ENCODE measurements at regions not wholly inside any gene's neighbourhood (a gene's known extent, or its start where the extent isn't known, plus 50 kb on each side); places are given as distances from the start of the nearest gene placed in this dataset.

- Histone ChIP-seq H3K23ac (ENCODE audit: insufficient read length, low read depth, low read length) (no peak overlapping the region), H3K56ac (ENCODE audit: insufficient read length, low read depth, low read length) (no peak overlapping the region), H3K79me2 (ENCODE audit: insufficient read depth, low read length) (no peaks in the 10 kb centered on the region), H3K9me3 (ENCODE audit: control insufficient read depth, low read depth, low read length) (no peaks in the 10 kb centered on the region), H2AFZ (ENCODE audit: low read length) (no peak overlapping the region), H2AK5ac (ENCODE audit: insufficient read length, low read length) (no peak overlapping the region), H2BK120ac (ENCODE audit: low read depth, low read length, poor library complexity, severe bottlenecking) (no peak overlapping the region), H4K5ac (ENCODE audit: insufficient read length, low read depth, low read length) (no peak overlapping the region), H2BK5ac (ENCODE audit: insufficient read length, low read length) (no peak overlapping the region), H3K79me1 (ENCODE audit: insufficient read depth, low read depth, low read length, poor library complexity, severe bottlenecking) (no peaks in the 10 kb centered on the region), H3K27me3 (ENCODE audit: insufficient read depth, low read length) (no peaks in the 10 kb centered on the region), H4K20me1 (ENCODE audit: control insufficient read depth, insufficient read depth, insufficient read length) (no peaks in the 10 kb centered on the region), H3K14ac (ENCODE audit: insufficient read depth, low read length) (no peak overlapping the region), H3K9ac (ENCODE audit: extremely low read depth, insufficient read length, low read length) (no peak overlapping the region), H3K23me2 (ENCODE audit: insufficient read length, low read depth, low read length, poor library complexity, severe bottlenecking) (no peaks in the 10 kb centered on the region), H3K4me1 (ENCODE audit: insufficient read depth, low read length) (no peaks in the 10 kb centered on the region), H3K4me2 (ENCODE audit: insufficient read depth, insufficient read length, low read length) (no peak overlapping the region), H2BK12ac (ENCODE audit: insufficient read length, low read depth, low read length) (no peak overlapping the region), H3K27ac (ENCODE audit: insufficient read length, low read depth, low read length) (no peak overlapping the region), H2BK20ac (ENCODE audit: low read depth, low read length, poor library complexity, severe bottlenecking) (no peak overlapping the region), H3K4ac (ENCODE audit: low read depth, low read length) (no peak overlapping the region), H3K18ac (ENCODE audit: insufficient read length, low read depth, low read length) (no peak overlapping the region), H4K91ac (ENCODE audit: insufficient read length, low read depth, low read length) (no peak overlapping the region), H4K8ac (replicated peaks; ENCODE audit: insufficient read length, low read depth, low read length) (no peak overlapping the region), H2BK15ac (ENCODE audit: low read depth, low read length) (no peak overlapping the region), H3T11ph (ENCODE audit: low read length) (no peak overlapping the region)
- Mint-ChIP-seq H3K4me1 (peaks cover 0 to 3% of the 10 kb centered on the region in 2 experiments; a peak in 1 of 4 replicates), H3K9me3 (peaks cover 16 to 27% of the 10 kb centered on the region in 2 experiments; a peak in 4 of 5 replicates), H3K27me3 (ENCODE audit: low read depth) (no peaks in the 10 kb centered on the region), H3K27ac (no peak overlapping the region), H3K4me3 (no peak overlapping the region), H3K36me3 (ENCODE audit: insufficient read depth in 1 of 3, low read depth in 3 of 3) (peaks cover 13 to 22% (median 16%) of the 10 kb centered on the region in 3 experiments)
- no CpG with 5 or more reads among the region's 6 CpGs for WGBS (ENCODE audit: extremely low coverage, insufficient read length, low lambda C conversion rate)
- DNase-seq: no peak
- TF ChIP-seq CTCF (conservative IDR thresholded peaks at IDR 0.05): no peak
Observed at GRCh38 chrX:91079342-91080114, 355.1 kb upstream of the PABPC5 start.

Data from H9 (cell line).